ENCODE measurements at regions not wholly inside any gene's neighbourhood (a gene's known extent, or its start where the extent isn't known, plus 50 kb on each side); places are given as distances from the start of the nearest gene placed in this dataset.
"Not testable (repeated sequence)": the region's sequence is repeated elsewhere in the genome, so short reads cannot be mapped to it uniquely, and the experiment has no call there.

- H3K4me3 ChIP-seq (ENCODE audit: low read length): no peak overlapping the region
- no peak for TF ChIP-seq ZNF274 (IDR thresholded peaks at IDR 0.05; ENCODE audit: low read depth, low read length)
Observed at GRCh38 chr6:71645299-71645698, 241.1 kb upstream of the RIMS1 start.

GRCh38 chr6:71649915-71650314 is 236.4 kb upstream of the RIMS1 start:
- H3K4me3 ChIP-seq (ENCODE audit: low read length): no peak overlapping the region
- TF ChIP-seq ZNF274 (IDR thresholded peaks at IDR 0.05; ENCODE audit: low read depth, low read length): no peak

GRCh38 chr6:71651636-71652035 is 234.7 kb upstream of the RIMS1 start:
- TF ChIP-seq ZNF274 (IDR thresholded peaks at IDR 0.05; ENCODE audit: low read depth, low read length): no peak
- H3K4me3 ChIP-seq (ENCODE audit: low read length): no peak overlapping the region

- no peak for TF ChIP-seq ZNF274 (IDR thresholded peaks at IDR 0.05; ENCODE audit: low read depth, low read length)
- no peak overlapping the region for H3K4me3 ChIP-seq (ENCODE audit: low read length)
Observed at GRCh38 chr6:71656121-71656520, 230.2 kb upstream of the RIMS1 start.

GRCh38 chr6:71665931-71666330 is 220.4 kb upstream of the RIMS1 start:
- no peak overlapping the region for H3K4me3 ChIP-seq (ENCODE audit: low read length)

GRCh38 chr6:71672876-71673275 is 213.5 kb upstream of the RIMS1 start:
- no peak for TF ChIP-seq ZNF274 (IDR thresholded peaks at IDR 0.05; ENCODE audit: low read depth, low read length)
- H3K4me3 ChIP-seq (ENCODE audit: low read length): no peak overlapping the region

More at GRCh38 chr6:71665931-71666330, 220.4 kb upstream of the RIMS1 start:
- no peak for TF ChIP-seq ZNF274 (IDR thresholded peaks at IDR 0.05; ENCODE audit: low read depth, low read length)

- TF ChIP-seq ZNF274 (IDR thresholded peaks at IDR 0.05; ENCODE audit: low read depth, low read length): no peak
- no peak overlapping the region for H3K4me3 ChIP-seq (ENCODE audit: low read length)
Observed at GRCh38 chr6:71675386-71675785, 211.0 kb upstream of the RIMS1 start.

- TF ChIP-seq ZNF274 (IDR thresholded peaks at IDR 0.05; ENCODE audit: low read depth, low read length): no peak
Observed at GRCh38 chr6:71676298-71676697, 210.1 kb upstream of the RIMS1 start.

GRCh38 chr6:71678091-71678490 is 208.3 kb upstream of the RIMS1 start:
- no peak for TF ChIP-seq ZNF274 (IDR thresholded peaks at IDR 0.05; ENCODE audit: low read depth, low read length)

More at GRCh38 chr6:71676298-71676697, 210.1 kb upstream of the RIMS1 start:
- H3K4me3 ChIP-seq (ENCODE audit: low read length): no peak overlapping the region

GRCh38 chr6:71681234-71681867 is 205.0 kb upstream of the RIMS1 start:
- no peak for TF ChIP-seq ZNF274 (IDR thresholded peaks at IDR 0.05; ENCODE audit: low read depth, low read length)
- H3K4me3 ChIP-seq (ENCODE audit: low read length): no peak overlapping the region

More at GRCh38 chr6:71678091-71678490, 208.3 kb upstream of the RIMS1 start:
- no peak overlapping the region for H3K4me3 ChIP-seq (ENCODE audit: low read length)

- H3K4me3 ChIP-seq (ENCODE audit: low read length): not testable (repeated sequence)
Observed at GRCh38 chr6:71686021-71686677, 200.2 kb upstream of the RIMS1 start.

GRCh38 chr6:71698702-71699101 is 187.6 kb upstream of the RIMS1 start:
- H3K4me3 ChIP-seq (ENCODE audit: low read length): no peak overlapping the region
- TF ChIP-seq ZNF274 (IDR thresholded peaks at IDR 0.05; ENCODE audit: low read depth, low read length): no peak

- H3K4me3 ChIP-seq (ENCODE audit: low read length): no peak overlapping the region
- TF ChIP-seq ZNF274 (IDR thresholded peaks at IDR 0.05; ENCODE audit: low read depth, low read length): no peak
Observed at GRCh38 chr6:71706523-71706922, 179.8 kb upstream of the RIMS1 start.

GRCh38 chr6:71707059-71707458 is 179.3 kb upstream of the RIMS1 start:
- H3K4me3 ChIP-seq (ENCODE audit: low read length): no peak overlapping the region
- no peak for TF ChIP-seq ZNF274 (IDR thresholded peaks at IDR 0.05; ENCODE audit: low read depth, low read length)

- no peak overlapping the region for H3K4me3 ChIP-seq (ENCODE audit: low read length)
- TF ChIP-seq ZNF274 (IDR thresholded peaks at IDR 0.05; ENCODE audit: low read depth, low read length): no peak
Observed at GRCh38 chr6:71720705-71721104, 165.6 kb upstream of the RIMS1 start.
